Endodermal cell (in vitro differentiated cells): ENCODE measurements at regions not wholly inside any gene's neighbourhood (a gene's known extent, or its start where the extent isn't known, plus 50 kb on each side); places are given as distances from the start of the nearest gene placed in this dataset.

Experiments
- DNase-seq: peaks from one replicate; pipeline ENCODE4 v3.0.0-alpha.2; 2017
- H3K27ac ChIP-seq: 2 replicates; pipeline ENCODE4 v1.5.1; 2013; ENCODE audit warnings: mild to moderate bottlenecking, low read depth, low read length, moderate library complexity
- H3K27me3 ChIP-seq: 2 replicates; pipeline ENCODE4 v1.6.1; 2013; ENCODE audit warnings: mild to moderate bottlenecking, low read length, moderate library complexity; ENCODE audit not compliant: insufficient read depth, control insufficient read depth, poor library complexity, severe bottlenecking
- H3K36me3 ChIP-seq: 2 replicates; pipeline ENCODE4 v1.7.0; 2013; ENCODE audit warnings: mild to moderate bottlenecking, low read length, moderate library complexity; ENCODE audit not compliant: control insufficient read depth, insufficient read depth
- H3K4me1 ChIP-seq: one replicate; pipeline ENCODE4 v1.7.0; 2013; ENCODE audit warnings: low read length; ENCODE audit not compliant: control insufficient read depth, insufficient read depth
- H3K4me3 ChIP-seq: 2 replicates; pipeline ENCODE4 v1.5.1; 2013; ENCODE audit warnings: mild to moderate bottlenecking, low read length, moderate library complexity
- H3K9ac ChIP-seq: 2 replicates; pipeline ENCODE4 v1.6.1; 2013; ENCODE audit warnings: mild to moderate bottlenecking, low read length, moderate library complexity; ENCODE audit not compliant: poor library complexity, severe bottlenecking; ENCODE audit errors: extremely low read depth
- H3K9me3 ChIP-seq: 2 replicates; pipeline ENCODE4 v1.6.1; 2013; ENCODE audit warnings: mild to moderate bottlenecking, low read length, moderate library complexity; ENCODE audit not compliant: control insufficient read depth
- H3K27ac Mint-ChIP-seq: 2 replicates; pipeline ENCODE4 v1.8.0; 2020; ENCODE audit warnings: mixed read lengths
- H3K27me3 Mint-ChIP-seq: 2 replicates; pipeline ENCODE4 v1.8.0; 2021; ENCODE audit warnings: mild to moderate bottlenecking, mixed read lengths; ENCODE audit not compliant: insufficient read depth
- H3K36me3 Mint-ChIP-seq: 2 replicates; pipeline ENCODE4 v1.8.0; 2020; ENCODE audit warnings: low read depth, mixed read lengths
- H3K4me1 Mint-ChIP-seq: 2 replicates; pipeline ENCODE4 v1.8.0; 2020; ENCODE audit warnings: mixed read lengths
- H3K4me3 Mint-ChIP-seq: 2 replicates; pipeline ENCODE4 v1.8.0; 2020; ENCODE audit warnings: mild to moderate bottlenecking, moderate library complexity, mixed read lengths
- H3K9me3 Mint-ChIP-seq: 2 replicates; pipeline ENCODE4 v1.8.0; 2020; ENCODE audit warnings: mild to moderate bottlenecking, mixed read lengths
- WGBS, 2 experiments: methylation state at CpG; one replicate each; pipeline versions ENCODE4 v1.1.5 to v1.1.7; 2013; ENCODE audit warnings: missing lambda C conversion rate in 2 of 2, mixed read lengths in 1 of 2; ENCODE audit not compliant: insufficient coverage in 1 of 2, insufficient read length in 1 of 2; 5-methylcytosine and 5-hydroxymethylcytosine counted together
- TF ChIP-seq, protein P1 (sequence below): fragments of 200-600 bp; sonication (generic); conservative IDR thresholded peaks from 2 replicates; pipeline ENCODE4 v1.5.0; 2021; ENCODE audit warnings: antibody characterized with exemption, mild to moderate bottlenecking

- H3K4me3 Mint-ChIP-seq = no peak overlapping the region
- no peak overlapping the region for H3K27ac Mint-ChIP-seq
- H3K4me1 Mint-ChIP-seq = peaks cover 12% of the 10 kb centered on the region
- TF ChIP-seq, protein P1, sequence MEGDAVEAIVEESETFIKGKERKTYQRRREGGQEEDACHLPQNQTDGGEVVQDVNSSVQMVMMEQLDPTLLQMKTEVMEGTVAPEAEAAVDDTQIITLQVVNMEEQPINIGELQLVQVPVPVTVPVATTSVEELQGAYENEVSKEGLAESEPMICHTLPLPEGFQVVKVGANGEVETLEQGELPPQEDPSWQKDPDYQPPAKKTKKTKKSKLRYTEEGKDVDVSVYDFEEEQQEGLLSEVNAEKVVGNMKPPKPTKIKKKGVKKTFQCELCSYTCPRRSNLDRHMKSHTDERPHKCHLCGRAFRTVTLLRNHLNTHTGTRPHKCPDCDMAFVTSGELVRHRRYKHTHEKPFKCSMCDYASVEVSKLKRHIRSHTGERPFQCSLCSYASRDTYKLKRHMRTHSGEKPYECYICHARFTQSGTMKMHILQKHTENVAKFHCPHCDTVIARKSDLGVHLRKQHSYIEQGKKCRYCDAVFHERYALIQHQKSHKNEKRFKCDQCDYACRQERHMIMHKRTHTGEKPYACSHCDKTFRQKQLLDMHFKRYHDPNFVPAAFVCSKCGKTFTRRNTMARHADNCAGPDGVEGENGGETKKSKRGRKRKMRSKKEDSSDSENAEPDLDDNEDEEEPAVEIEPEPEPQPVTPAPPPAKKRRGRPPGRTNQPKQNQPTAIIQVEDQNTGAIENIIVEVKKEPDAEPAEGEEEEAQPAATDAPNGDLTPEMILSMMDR = no peak
- Histone ChIP-seq H3K4me3 (no peak overlapping the region), H3K27me3 (peaks cover under 1% of the 10 kb centered on the region), H3K36me3 (no peaks in the 10 kb centered on the region), H3K9me3 (no peaks in the 10 kb centered on the region), H3K4me1 (no peaks in the 10 kb centered on the region), H3K27ac (no peak overlapping the region), H3K9ac (no peak overlapping the region)
- peaks cover 16% of the 10 kb centered on the region for H3K27me3 Mint-ChIP-seq
- WGBS, 2 experiments = 96 to 97% methylated on average over 9 to 16 of the region's 16 CpGs
- DNase-seq = no peak
- no peaks in the 10 kb centered on the region for H3K36me3 Mint-ChIP-seq
- H3K9me3 Mint-ChIP-seq = no peaks in the 10 kb centered on the region
Observed at GRCh38 chr11:133649040-133649439, 116.7 kb upstream of the OPCML start.

DNA sequence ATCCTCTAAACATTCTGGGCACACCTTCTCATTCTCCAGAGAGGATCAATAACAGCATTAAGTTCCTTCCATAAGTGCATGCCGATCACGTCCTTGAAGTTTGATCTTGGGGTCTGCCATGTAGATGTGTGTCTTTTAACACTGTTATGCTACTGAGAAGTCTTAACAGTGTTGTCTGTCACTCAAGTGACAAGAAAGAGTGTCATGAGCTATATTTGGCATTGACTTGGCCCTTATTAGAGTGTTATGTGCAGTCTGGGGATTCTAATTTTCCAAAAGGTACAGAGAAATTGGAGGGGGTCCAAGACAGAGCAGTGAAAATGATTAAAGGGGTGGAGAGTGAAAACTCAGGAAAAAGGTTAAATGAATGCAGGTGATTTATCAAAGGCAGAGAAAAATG lies 107.1 kb upstream of the OPCML start:
- H3K36me3 ChIP-seq = no peaks in the 10 kb centered on the region
- H3K27me3 Mint-ChIP-seq = peaks cover 55% of the 10 kb centered on the region
- H3K9me3 ChIP-seq = no peaks in the 10 kb centered on the region
- TF ChIP-seq, protein P1 = no peak
- peaks cover 14% of the 10 kb centered on the region for H3K27me3 ChIP-seq
- no peak overlapping the region for H3K27ac ChIP-seq
- no peak overlapping the region for H3K4me3 ChIP-seq
- peaks cover 3% of the 10 kb centered on the region for H3K9me3 Mint-ChIP-seq
- no peaks in the 10 kb centered on the region for H3K36me3 Mint-ChIP-seq
- no peak overlapping the region for H3K4me3 Mint-ChIP-seq
- H3K4me1 Mint-ChIP-seq = peaks cover 22% of the 10 kb centered on the region
- 94 to 100% methylated on average over 2 of the region's 2 CpGs for WGBS, 2 experiments
- H3K27ac Mint-ChIP-seq = no peak overlapping the region
- H3K9ac ChIP-seq = no peak overlapping the region
- H3K4me1 ChIP-seq = no peaks in the 10 kb centered on the region
- DNase-seq = peak; percentile 8

DNA sequence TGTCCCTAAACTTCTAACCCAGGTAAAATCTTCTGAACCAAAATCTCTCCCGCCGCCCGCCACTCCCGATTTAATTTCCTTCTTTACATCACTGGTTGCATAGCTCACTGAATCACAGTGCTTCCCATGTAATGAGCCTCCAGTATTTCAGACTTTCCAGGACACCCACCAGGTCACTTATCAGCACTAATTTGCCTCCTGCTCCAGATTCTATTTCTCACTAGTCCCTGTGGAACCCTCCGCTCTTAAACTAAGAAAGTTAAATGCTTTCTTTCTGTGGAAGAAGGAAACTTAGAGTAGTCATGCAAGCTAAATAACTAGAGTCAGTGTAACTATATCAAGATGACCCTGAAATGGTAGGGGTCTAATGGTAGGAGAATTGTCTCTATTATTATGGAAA lies 106.6 kb upstream of the OPCML start:
- peaks cover 3% of the 10 kb centered on the region for H3K9me3 Mint-ChIP-seq
- H3K4me3 Mint-ChIP-seq = no peak overlapping the region
- TF ChIP-seq, protein P1 = no peak
- no peak overlapping the region for H3K4me3 ChIP-seq
- no peaks in the 10 kb centered on the region for H3K36me3 Mint-ChIP-seq
- WGBS, 2 experiments = 94 to 96% methylated on average over 4 to 5 of the region's 5 CpGs
- H3K27me3 Mint-ChIP-seq = peaks cover 59% of the 10 kb centered on the region
- peaks cover 18% of the 10 kb centered on the region for H3K27me3 ChIP-seq
- H3K9ac ChIP-seq = no peak overlapping the region
- H3K27ac ChIP-seq = no peak overlapping the region
- no peak for DNase-seq
- no peak overlapping the region for H3K27ac Mint-ChIP-seq
- no peaks in the 10 kb centered on the region for H3K4me1 ChIP-seq
- peaks cover 22% of the 10 kb centered on the region for H3K4me1 Mint-ChIP-seq
- H3K9me3 ChIP-seq = no peaks in the 10 kb centered on the region
- no peaks in the 10 kb centered on the region for H3K36me3 ChIP-seq
